ENCODE measurements at regions not wholly inside any gene's neighbourhood (a gene's known extent, or its start where the extent isn't known, plus 50 kb on each side); places are given as distances from the start of the nearest gene placed in this dataset.

GRCh38 chr5:141780952-141781781 lies 97.0 kb downstream of the PCDH1 start:
- DNase-seq (ENCODE audit: low spot score in 2 of 2): no peak
- no peak overlapping the region for H3K4me3 ChIP-seq (ENCODE audit: low read depth, poor library complexity, severe bottlenecking)
- intact Hi-C loops (cut with DNase I; ENCODE audit: low total_unique reads): no loop called here
- WGBS, 2 donors: 76 to 86% methylated on average over 13 of the region's 13 CpGs
- TF ChIP-seq CTCF (IDR thresholded peaks at IDR 0.05) (no peak), POLR2A (IDR thresholded peaks at IDR 0.05) (no peak)

GRCh38 chr5:141780240-141780951 lies 97.8 kb downstream of the PCDH1 start:
- no peak overlapping the region for H3K4me3 ChIP-seq (ENCODE audit: low read depth, poor library complexity, severe bottlenecking)
- TF ChIP-seq CTCF (IDR thresholded peaks at IDR 0.05) (no peak), POLR2A (IDR thresholded peaks at IDR 0.05) (no peak)
- intact Hi-C loops (cut with DNase I; ENCODE audit: low total_unique reads): no loop called here
- DNase-seq (ENCODE audit: low spot score in 2 of 2): no peak
- WGBS, 2 donors: 78 to 83% methylated on average over 10 of the region's 10 CpGs

GRCh38 chr5:141779503-141779973 lies 97.5 kb upstream of the ARAP3 start:
- no peak overlapping the region for H3K4me3 ChIP-seq (ENCODE audit: low read depth, poor library complexity, severe bottlenecking)
- no peak for DNase-seq (ENCODE audit: low spot score in 2 of 2)
- WGBS, 2 donors: 7 to 28% methylated on average over 5 of the region's 5 CpGs
- TF ChIP-seq POLR2A (IDR thresholded peaks at IDR 0.05) (no peak), CTCF (IDR thresholded peaks at IDR 0.05) (no peak)
- intact Hi-C loops (cut with DNase I; ENCODE audit: low total_unique reads): no loop called here

GRCh38 chr5:141778683-141779082 lies 96.7 kb upstream of the ARAP3 start:
- TF ChIP-seq CTCF (IDR thresholded peaks at IDR 0.05): no peak
- TF ChIP-seq POLR2A (IDR thresholded peaks at IDR 0.05): no peak
- no peak overlapping the region for H3K4me3 ChIP-seq (ENCODE audit: low read depth, poor library complexity, severe bottlenecking)
- intact Hi-C loops (cut with DNase I; ENCODE audit: low total_unique reads): no loop called here
- no peak for DNase-seq (ENCODE audit: low spot score in 2 of 2)
- 78 to 83% methylated on average over 4 of the region's 4 CpGs for WGBS, 2 donors

- 40 to 44% methylated on average over 11 of the region's 11 CpGs for WGBS, 2 donors
- TF ChIP-seq CTCF (IDR thresholded peaks at IDR 0.05) (no peak), POLR2A (IDR thresholded peaks at IDR 0.05) (no peak)
- DNase-seq (ENCODE audit: low spot score in 2 of 2): no peak
- H3K4me3 ChIP-seq (ENCODE audit: low read depth, poor library complexity, severe bottlenecking): no peak overlapping the region
- intact Hi-C loops (cut with DNase I; ENCODE audit: low total_unique reads): no loop called here
Measured at GRCh38 chr5:141778206-141778605, 96.2 kb upstream of the ARAP3 start.
